Right lobe of liver (tissue), 6 donors: ENCODE measurements at regions not wholly inside any gene's neighbourhood (a gene's known extent, or its start where the extent isn't known, plus 50 kb on each side); places are given as distances from the start of the nearest gene placed in this dataset.

Experiments used
- ATAC-seq, 4 donors: fragments of 200-7000 bp; cut with Tn5 transposase; one replicate each; pipeline ENCODE4 v1.9.1; 2020; ENCODE audit warnings: mild to moderate bottlenecking in 4 of 4, moderate library complexity in 4 of 4
- DNase-seq, 3 donors: peaks; one replicate each; pipeline ENCODE4 v3.0.0-alpha.2; 2020
- H3K27ac ChIP-seq, 3 donors: fragments of 200-600 bp; one replicate each; pipeline ENCODE4 v1.8.0; 2022
- H3K27me3 ChIP-seq, 2 donors: fragments of 200-600 bp; one replicate each; pipeline ENCODE4 v1.8.0; 2022
- H3K36me3 ChIP-seq, 4 donors: fragments of 200-600 bp; sonication (generic) in 1 of 4; one replicate each; pipeline versions ENCODE4 v1.5.1 to v1.8.0; 2017 to 2022; ENCODE audit warnings: control low read depth in 1 of 4
- H3K4me1 ChIP-seq, 4 donors: fragments of 200-600 bp; sonication (generic) in 1 of 4; one replicate each; pipeline versions ENCODE4 v1.5.1 to v1.8.0; 2017 to 2022; ENCODE audit warnings: control low read depth in 1 of 4
- H3K4me3 ChIP-seq, 3 donors: fragments of 200-600 bp; one replicate each; pipeline ENCODE4 v1.8.0; 2022
- H3K9me3 ChIP-seq, 4 donors: fragments of 200-600 bp; sonication (generic) in 1 of 4; one replicate each; pipeline versions ENCODE4 v1.5.1 to v1.8.0; 2017 to 2022; ENCODE audit warnings: control low read depth in 1 of 4
- POLR2A ChIP-seq: fragments of 450-650 bp; IDR thresholded peaks from one replicate; pipeline ENCODE4 v1.6.1; 2017; ENCODE audit warnings: antibody characterized with exemption, mild to moderate bottlenecking
- WGBS: methylation state at CpG from one replicate; pipeline ENCODE4 v1.1.6; 2018; ENCODE audit warnings: low coverage, low lambda C conversion rate; ENCODE audit not compliant: insufficient coverage; ENCODE audit errors: missing lambda C conversion rate; 5-methylcytosine and 5-hydroxymethylcytosine counted together
- intact Hi-C, 2 donors: fragments of 100-400 bp; cut with DNase I; formaldehyde crosslinking; loops; one replicate each; pipeline versions ENCODE4 v1.11.2 to v1.14.1; 2022
- TF ChIP-seq, protein P1 (sequence below), 4 donors: fragments of 200-600 bp in 3 of 4; fragments of 450-650 bp in 1 of 4; IDR thresholded peaks; one replicate each; pipeline versions ENCODE4 v1.5.1 to v1.8.0; 2016 to 2022; ENCODE audit warnings: antibody characterized with exemption in 4 of 4, mild to moderate bottlenecking in 2 of 4
- donor health status: DM: no; HTN: yes; CAD: no.
- donor health status: DM: no; HTN: no; CAD: no.
- donor health status: DM: no; HTN: no; CAD: no.
- donor health status: DM: no; HTN: yes; CAD: no.
- donor health status: DM: no; HTN: yes; CAD: no.

DNA sequence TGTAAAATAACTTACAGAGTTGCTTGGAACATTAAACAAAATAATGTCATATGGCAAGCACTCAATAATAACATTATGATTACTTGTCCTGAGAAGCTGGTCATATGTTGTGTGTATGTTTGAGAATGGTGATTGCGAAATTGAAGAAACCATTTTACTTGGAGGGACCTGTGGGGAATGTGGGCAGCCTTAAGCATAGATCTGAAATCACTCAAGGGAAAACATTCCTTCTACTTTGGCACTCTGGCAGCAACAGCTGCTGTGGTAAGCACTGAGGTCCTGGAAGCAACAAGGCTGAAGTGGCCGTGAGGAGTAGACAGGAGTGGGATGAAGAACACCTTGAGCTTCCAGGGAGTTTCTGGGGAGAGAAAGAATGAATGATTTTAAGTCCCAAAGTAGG, 165.4 kb upstream of the ADAMTS5 start:
- Histone ChIP-seq H3K4me3 (no peak overlapping the region), H3K27me3 (no peaks in the 10 kb centered on the region), H3K36me3 (no peaks in the 10 kb centered on the region), H3K4me1 (no peaks in the 10 kb centered on the region), H3K27ac (no peak overlapping the region), H3K9me3 (no peaks in the 10 kb centered on the region)
- TF ChIP-seq, protein P1, sequence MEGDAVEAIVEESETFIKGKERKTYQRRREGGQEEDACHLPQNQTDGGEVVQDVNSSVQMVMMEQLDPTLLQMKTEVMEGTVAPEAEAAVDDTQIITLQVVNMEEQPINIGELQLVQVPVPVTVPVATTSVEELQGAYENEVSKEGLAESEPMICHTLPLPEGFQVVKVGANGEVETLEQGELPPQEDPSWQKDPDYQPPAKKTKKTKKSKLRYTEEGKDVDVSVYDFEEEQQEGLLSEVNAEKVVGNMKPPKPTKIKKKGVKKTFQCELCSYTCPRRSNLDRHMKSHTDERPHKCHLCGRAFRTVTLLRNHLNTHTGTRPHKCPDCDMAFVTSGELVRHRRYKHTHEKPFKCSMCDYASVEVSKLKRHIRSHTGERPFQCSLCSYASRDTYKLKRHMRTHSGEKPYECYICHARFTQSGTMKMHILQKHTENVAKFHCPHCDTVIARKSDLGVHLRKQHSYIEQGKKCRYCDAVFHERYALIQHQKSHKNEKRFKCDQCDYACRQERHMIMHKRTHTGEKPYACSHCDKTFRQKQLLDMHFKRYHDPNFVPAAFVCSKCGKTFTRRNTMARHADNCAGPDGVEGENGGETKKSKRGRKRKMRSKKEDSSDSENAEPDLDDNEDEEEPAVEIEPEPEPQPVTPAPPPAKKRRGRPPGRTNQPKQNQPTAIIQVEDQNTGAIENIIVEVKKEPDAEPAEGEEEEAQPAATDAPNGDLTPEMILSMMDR (IDR thresholded peaks at IDR 0.05), result no peak
- TF ChIP-seq POLR2A, result no peak
- intact Hi-C loops, result no loop called here
- DNase-seq (no peak), ATAC-seq (no peak)
- 53% methylated on average over 2 of the region's 2 CpGs for WGBS

DNA sequence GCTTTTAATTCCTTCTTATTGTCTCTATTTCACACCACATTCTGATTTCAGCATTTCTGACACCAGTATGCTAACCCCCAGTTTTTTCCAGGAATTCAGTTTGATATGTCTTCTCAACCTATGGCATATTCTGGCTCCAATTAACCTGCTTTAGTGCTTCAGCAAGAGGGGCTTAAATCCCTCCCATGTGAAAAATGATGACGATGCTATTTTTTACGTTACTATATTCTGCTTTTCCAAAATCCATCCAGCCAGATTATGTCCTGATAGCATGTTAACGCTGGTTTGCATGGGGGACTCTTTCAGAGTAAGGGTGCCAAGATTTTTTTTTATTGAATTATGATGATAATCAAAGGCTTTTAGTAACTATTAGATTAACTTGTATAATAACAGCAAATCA, 163.3 kb upstream of the ADAMTS5 start:
- no peaks in the 10 kb centered on the region for H3K27me3 ChIP-seq
- no peaks in the 10 kb centered on the region for H3K9me3 ChIP-seq
- no peak for ATAC-seq
- no peaks in the 10 kb centered on the region for H3K36me3 ChIP-seq
- DNase-seq, result no peak
- H3K4me3 ChIP-seq, result no peak overlapping the region
- H3K27ac ChIP-seq, result no peak overlapping the region
- TF ChIP-seq, protein P1 (IDR thresholded peaks at IDR 0.05), result no peak
- TF ChIP-seq POLR2A, result no peak
- intact Hi-C loops, result no loop called here
- H3K4me1 ChIP-seq, result no peaks in the 10 kb centered on the region
- WGBS, result 57% methylated on average over 3 of the region's 3 CpGs

DNA sequence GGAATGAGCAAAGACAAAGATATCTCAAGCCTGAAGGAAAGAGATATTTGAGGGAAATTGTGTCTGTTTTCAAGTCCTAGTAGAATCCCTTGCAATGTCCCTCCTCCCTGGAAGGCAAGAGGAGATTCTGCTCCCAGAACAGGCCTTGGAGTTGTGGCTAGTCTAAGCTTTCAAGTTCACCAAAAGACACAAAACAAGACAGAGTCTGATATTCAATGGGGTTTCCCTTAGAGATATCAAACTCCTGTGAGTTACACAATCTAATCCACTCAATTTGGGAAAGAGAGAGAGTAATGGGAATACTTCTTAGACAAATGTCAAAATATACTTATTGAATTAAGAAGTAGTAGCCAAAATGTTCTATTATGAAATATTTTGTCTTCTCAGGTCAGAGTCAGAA, 162.8 kb upstream of the ADAMTS5 start:
- no peaks in the 10 kb centered on the region for H3K27me3 ChIP-seq
- H3K4me3 ChIP-seq, result no peak overlapping the region
- DNase-seq, result no peak
- intact Hi-C loops, result no loop called here
- ATAC-seq, result no peak
- no peaks in the 10 kb centered on the region for H3K9me3 ChIP-seq
- H3K4me1 ChIP-seq, result no peaks in the 10 kb centered on the region
- TF ChIP-seq, protein P1 (IDR thresholded peaks at IDR 0.05), result no peak
- no peak for TF ChIP-seq POLR2A
- no peak overlapping the region for H3K27ac ChIP-seq
- no peaks in the 10 kb centered on the region for H3K36me3 ChIP-seq

DNA sequence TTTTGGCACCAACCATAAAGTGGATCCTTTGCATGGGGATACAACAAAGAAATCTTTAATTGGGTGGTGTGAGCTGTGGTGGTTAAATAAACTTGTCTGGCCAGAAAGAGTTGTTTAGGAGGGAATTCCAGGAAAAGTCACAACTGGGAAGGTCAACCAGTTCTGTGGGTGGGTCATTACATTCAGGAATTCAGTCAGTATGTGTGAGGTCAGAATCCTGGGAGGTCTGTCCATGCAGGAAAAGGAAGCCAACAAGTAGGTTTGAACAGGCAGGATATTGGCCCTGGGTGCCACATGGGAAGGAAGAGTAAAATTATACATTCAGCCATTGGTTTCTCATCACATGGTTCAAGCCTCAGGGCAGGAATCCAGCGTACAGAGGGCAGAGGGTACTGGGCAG, 162.3 kb upstream of the ADAMTS5 start:
- Histone ChIP-seq H3K4me1 (no peaks in the 10 kb centered on the region), H3K27me3 (no peaks in the 10 kb centered on the region), H3K36me3 (no peaks in the 10 kb centered on the region), H3K27ac (no peak overlapping the region), H3K9me3 (no peaks in the 10 kb centered on the region), H3K4me3 (no peak overlapping the region)
- DNase-seq, result no peak
- WGBS, result 31% methylated on average over 1 of the region's 1 CpG
- no peak for ATAC-seq
- TF ChIP-seq, protein P1 (IDR thresholded peaks at IDR 0.05), result no peak
- no peak for TF ChIP-seq POLR2A
- intact Hi-C loops, result no loop called here

DNA sequence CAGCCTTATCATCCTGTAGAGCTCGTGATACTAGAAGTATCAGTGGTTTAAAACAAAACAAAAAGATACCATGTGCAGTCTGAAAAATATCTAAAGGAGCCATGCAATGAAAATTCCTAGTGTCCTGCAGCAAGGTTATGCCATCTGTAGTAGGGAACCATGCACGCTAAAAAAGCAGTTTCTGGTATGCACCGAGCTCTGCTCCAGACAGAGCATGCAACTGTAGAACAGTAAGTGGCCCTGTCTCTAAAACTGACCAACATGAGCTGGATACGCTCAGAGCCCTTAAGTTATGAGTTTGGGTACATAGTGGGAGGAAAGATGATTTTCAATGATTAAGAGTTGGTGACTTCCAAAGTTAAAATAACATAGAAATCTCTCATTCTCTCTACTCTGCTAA, 159.3 kb upstream of the ADAMTS5 start:
- H3K9me3 ChIP-seq, result no peaks in the 10 kb centered on the region
- DNase-seq (no peak), ATAC-seq (no peak)
- WGBS, result 47% methylated on average over 4 of the region's 4 CpGs
- H3K4me1 ChIP-seq, result no peaks in the 10 kb centered on the region
- TF ChIP-seq, protein P1 (IDR thresholded peaks at IDR 0.05), result no peak
- intact Hi-C loops, result no loop called here
- no peaks in the 10 kb centered on the region for H3K27me3 ChIP-seq
- no peak overlapping the region for H3K4me3 ChIP-seq
- H3K36me3 ChIP-seq, result no peaks in the 10 kb centered on the region
- no peak overlapping the region for H3K27ac ChIP-seq
